NCI-H2081 treated with DMSO at 0.1 percent for 48 hours (cell line): ENCODE measurements at regions not wholly inside any gene's neighbourhood (a gene's known extent, or its start where the extent isn't known, plus 50 kb on each side); places are given as distances from the start of the nearest gene placed in this dataset.

ENCODE experiments used
- DNase-seq: peaks from one replicate; lab custom pipeline; 2025; lab: John Stamatoyannopoulos, UW

DNA sequence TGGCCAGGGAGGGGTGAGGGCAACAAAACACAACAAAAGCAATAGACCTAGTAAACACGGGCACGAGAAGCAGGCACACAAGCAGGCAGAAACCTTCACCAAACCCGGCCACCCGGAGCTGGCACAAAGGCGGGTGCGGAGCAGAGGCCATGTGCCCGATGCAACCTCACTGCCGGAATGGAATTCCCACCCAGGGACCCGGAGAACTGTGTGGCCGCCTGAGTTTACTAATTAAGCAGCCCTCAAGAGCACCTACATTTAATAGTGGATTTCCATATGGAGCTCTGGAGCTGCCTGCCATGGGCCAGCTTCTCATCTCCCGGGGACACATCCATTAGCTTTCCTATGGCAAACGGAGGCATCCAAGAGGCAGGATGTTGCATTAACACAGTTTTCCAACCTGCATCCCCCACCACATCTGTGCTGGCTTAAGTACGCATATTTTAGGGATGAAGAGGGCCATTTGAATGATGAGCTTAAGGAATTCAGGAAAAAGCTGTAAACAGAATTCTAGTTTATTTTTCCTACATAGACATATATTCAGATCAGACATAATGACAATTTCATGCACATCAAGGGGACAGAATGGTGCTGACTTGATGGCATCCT, 104.5 kb upstream of the SMIM21 start:
- DNase-seq, result no peak

DNA sequence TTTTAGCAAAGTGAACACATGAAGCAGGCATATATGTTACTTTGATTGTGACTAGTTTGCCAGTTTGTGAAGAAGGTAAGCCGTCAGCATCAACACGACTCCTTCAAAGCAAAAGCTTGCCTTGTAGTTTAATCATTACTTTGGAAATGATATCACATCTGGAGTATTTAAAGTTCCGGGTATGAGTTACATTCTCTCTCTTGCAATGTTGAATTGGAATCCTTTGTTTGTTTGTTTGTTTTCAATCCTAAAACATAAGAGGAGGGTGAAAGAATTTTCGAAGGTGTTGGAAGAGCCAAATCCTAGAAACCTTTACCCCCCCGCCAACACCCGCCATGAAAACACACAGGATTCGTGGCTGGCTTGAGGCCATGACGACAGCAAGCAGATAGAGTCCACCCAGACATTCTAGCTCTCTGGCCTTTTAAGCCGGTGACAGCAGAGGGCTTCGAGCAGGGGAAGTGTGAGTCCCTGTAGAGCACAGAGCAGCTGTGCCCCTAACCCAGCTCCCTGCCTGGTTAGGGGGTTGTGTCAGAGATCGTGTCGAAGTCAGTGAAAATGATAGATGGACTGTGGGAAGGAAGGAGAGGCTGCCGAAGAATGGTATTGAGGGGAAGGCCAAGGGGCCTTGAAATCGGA, 103.8 kb upstream of the SMIM21 start:
- no peak for DNase-seq

GRCh38 chr18:75530566-75531211, 103.2 kb upstream of the SMIM21 start:
- no peak for DNase-seq

DNA sequence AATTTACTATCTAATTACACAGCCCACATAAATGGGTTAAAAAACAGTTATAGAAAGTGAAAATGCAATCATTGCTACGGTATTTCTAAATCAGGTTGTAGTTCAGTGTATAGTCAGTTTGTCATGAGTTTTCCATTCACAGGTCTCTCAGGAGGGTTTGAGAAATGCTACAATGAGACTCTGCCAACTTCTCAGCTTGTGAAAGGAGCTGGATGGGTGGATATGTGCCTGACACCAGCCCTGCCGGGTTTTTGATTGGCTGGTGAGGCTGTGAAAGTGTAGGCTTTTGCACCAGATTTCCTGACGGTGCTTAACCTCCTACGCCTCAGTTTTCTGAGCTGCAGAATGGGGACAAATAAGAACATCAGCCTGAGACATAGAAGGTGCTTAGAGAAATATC, 102.6 kb upstream of the SMIM21 start:
- DNase-seq, result no peak

- DNase-seq, result no peak
These were observed 101.9 kb upstream of the SMIM21 start for GRCh38 chr18:75529394-75529793.

DNA sequence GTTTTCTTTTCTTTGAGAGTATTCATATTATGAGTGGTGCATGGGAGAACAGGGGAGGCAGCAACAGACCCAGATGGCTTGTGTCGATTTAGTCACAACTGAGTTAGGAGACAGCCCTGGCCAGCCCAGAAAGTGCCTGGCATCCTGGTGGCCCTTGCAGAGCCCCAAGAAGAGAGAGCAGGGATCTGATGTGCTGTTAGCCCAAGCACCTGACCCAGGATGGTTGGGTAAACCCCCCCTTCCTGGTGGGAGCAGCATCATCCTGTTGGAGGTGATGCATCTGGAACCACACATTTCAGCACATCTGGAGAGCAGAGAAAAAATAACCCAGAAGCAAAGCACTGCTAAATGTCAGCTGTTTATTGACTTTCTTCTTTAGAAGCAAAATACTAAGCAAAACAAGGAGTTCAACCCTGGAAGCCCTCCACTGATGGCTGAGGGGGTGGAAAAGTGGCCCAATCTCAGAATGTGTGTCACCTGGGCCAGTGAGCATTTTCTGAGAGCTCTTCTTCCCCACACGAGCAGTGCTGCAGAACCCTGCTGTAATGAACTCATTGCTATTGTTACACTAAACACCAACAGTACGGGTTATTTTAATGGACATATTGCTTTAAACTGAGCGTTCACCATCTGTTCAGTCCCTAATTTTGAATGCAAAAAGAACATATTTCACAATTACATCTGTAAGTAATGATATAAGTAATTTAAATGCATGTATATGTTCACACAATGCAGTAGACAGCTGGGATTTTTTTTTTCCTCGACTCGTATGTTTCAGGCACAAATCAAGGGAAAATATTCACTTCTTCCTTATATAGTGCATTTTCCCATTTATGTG, 100.6 kb upstream of the SMIM21 start:
- DNase-seq, result no peak

- no peak for DNase-seq
These were observed 98.5 kb upstream of the SMIM21 start for GRCh38 chr18:75526038-75526437.

- DNase-seq, result no peak
These were observed 97.8 kb upstream of the SMIM21 start for GRCh38 chr18:75525331-75525730.

- no peak for DNase-seq
These were observed 97.3 kb upstream of the SMIM21 start for GRCh38 chr18:75524841-75525240.

GRCh38 chr18:75524181-75524580, 96.7 kb upstream of the SMIM21 start:
- no peak for DNase-seq

- DNase-seq, result no peak
These were observed 94.3 kb upstream of the SMIM21 start for GRCh38 chr18:75521816-75522215.

GRCh38 chr18:75518007-75518406, 90.5 kb upstream of the SMIM21 start:
- no peak for DNase-seq

DNA sequence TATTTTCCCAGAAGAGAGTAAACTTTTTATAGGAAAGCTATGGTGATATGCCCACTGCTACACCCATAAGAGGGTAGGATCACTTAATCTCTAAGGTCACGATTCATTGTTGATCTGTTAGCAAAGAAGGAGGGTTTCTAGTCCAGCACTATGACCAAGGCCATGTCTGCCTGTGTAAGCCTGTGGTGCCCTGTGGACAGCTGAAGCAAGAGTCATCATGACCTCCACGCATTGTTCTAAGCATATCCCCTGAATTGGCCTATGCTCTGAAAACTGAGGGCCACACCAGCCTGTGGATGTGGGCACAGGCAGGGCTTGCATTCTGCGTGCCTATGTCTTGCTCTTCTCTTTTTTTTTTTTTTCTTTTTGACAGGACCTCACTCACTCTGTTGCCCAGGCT, 89.8 kb upstream of the SMIM21 start:
- no peak for DNase-seq

- no peak for DNase-seq
These were observed 80.1 kb upstream of the SMIM21 start for GRCh38 chr18:75507636-75508035.

DNA sequence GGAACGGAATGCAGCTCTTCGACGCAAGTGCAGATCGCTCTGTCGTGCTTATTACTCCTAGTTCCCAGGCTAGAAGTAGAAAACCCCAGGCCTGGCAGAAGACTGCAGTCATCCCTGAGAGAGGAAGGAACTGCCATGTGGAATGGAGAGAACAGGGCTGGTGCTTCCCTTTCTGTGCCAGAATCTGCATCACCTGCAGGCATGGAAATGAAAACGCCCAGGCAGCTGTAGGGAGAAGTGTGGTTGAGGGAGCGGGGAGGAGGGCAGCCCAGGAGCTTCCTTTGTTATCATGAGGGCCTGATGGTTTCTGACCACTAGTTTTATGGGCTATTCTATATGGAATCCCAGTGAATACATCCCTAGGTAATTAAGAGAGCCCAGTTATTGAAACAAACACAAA, 79.4 kb upstream of the SMIM21 start:
- DNase-seq, result no peak

DNA sequence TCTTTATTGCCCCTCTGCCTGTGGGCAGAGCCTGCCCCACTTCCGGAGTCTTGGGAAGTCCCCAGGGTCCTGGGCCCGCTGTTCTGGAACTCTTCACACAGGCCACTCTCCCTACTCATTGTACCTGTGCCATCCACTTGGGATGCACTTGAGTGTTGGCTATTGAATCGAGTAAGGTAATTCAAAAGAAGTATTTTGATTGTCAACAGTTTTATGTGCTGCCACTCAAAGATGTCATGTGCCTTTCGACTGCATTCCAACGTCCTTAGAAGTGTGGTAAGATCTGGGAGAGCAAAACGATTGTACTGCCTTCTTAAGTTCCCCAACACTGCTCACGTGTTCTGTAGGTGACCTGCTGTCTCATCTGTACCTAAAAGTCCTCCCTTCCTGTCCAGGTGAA, 77.0 kb upstream of the SMIM21 start:
- DNase-seq, result no peak

DNA sequence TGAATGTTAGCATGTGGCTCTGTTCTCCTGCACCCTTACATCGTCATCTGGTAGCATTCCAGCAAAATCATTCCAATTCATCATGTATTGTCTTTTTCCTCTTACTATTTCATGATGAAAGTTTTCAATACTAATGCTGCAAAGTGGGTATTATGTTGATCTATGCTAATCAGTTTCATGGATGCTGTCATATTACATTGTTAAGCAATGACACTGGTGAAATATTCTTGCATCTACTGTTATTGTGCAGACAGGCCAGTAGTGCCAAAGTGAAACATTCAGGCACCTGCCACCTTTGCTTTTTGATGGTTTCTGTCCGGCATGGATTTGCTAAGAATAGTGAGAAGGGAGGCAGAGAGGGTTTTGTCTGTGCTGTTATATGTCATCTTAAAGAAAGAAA, 76.1 kb upstream of the SMIM21 start:
- no peak for DNase-seq

DNA sequence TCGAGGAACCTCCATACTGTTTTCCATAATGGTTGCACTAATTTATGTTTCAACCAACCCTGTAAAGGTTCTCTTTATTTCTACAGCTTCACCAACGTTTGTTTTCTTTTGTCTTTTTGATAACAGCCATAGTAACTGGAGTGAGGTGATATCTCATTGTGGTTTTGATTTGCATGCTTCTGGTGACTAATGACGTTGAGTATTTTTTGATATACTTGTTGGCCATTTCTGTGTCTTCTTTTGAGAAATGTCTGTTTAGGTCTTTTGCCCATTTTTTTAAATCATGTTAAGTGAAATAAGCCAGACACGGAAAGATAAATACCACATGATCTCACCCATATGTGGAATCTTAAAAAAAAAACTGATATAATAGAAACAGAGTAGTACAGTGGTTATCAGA, 74.8 kb upstream of the SMIM21 start:
- DNase-seq, result no peak

DNA sequence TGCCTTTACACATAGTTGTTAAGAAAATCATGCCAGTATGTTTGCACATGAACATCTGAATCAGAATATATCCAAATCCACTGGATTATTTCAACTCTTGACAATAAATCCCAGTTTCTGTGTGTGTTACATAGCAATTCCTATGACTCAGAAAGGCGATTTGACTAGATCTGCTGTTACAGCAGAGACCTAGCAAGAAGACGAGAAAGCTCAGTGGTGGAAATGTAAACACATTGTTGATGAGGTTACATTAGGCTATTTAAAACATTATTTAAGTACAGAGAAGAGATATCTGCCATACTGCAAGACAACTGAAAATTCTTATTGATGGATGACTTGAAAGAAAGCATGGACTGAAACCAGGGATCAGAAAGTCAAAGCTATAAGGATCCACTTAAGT, 73.0 kb upstream of the SMIM21 start:
- DNase-seq, result no peak

DNA sequence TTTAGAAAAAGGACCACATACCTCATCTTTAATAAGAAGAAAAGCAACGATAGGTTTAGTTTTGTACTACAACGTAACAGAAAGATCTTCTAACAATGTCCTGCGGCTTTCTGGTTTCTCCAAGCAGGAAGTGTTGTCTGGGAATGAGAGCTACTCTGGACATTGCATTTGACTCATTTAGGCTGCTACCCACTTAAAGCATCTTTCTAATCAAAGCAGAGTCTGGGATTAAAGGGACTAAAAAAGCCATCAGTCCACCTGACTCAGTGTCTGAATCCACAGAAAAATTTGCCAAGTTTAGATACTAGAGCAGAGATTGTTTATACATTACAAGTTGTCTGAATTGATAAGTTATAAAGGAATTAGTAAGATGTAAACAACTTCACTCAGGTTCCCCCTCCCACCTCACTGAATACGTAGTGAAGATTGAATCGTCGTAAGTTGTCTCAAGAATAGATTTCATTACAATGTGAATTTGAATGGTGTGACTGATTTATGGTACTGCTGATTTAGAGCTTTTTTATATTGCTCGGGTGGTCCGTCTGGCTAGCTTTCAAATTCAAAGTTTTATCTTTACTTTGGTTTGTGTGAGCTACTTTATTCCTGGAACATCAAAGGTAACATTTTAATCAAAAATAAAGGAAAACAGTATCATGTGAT, 70.2 kb upstream of the SMIM21 start:
- DNase-seq, result no peak

DNA sequence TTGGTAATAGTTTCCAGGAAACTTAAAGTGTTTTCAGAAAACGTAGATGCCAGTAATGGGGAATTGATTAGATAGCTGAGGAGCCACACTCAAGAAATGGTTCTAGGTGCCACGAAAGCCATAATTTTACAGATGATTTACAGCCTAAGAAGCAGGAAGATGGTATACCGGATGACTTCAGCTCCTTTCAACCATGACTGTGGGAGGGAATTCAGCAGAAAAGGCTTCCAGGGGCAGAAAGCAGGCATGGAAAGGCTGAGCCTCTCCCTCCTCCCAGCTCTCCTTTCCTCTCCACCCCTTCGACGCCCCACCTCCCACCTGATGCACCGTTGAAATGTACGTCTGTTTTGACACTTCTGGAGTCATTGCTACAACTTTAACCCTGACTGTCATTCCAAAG, 68.6 kb upstream of the SMIM21 start:
- no peak for DNase-seq

DNA sequence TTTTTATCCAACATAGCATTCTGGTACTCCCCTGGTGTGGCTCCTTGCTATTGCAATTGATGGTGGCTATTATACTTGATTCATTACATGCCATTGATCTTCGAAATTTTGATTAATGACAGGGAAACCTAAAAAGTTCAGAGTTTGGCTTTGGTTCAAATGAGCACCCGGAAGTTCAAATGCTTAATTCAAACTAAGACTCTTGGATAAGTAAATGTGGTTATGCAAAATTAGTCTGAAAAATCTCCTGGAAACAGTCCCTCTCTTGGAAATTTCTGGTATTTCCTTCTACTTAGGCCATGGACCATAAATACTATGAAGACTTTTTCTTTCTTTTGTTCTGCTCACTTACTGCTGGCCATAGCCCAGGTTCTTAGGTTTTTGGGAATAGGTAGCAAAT, 65.3 kb upstream of the SMIM21 start:
- no peak for DNase-seq
